OCI-LY1 (cell line): ENCODE measurements at regions not wholly inside any gene's neighbourhood (a gene's known extent, or its start where the extent isn't known, plus 50 kb on each side); places are given as distances from the start of the nearest gene placed in this dataset.

Source experiments
- CTCF ChIP-seq: fragments of 200-600 bp; sonication (generic), shearing (Covaris generic); IDR thresholded peaks from 2 replicates; pipeline ENCODE4 v1.5.1; 2017; ENCODE audit warnings: mild to moderate bottlenecking, antibody characterized with exemption, low read length, moderate library complexity, mixed read lengths
- EZH2 ChIP-seq: fragments of 200-600 bp; sonication (generic), shearing (Covaris generic); IDR thresholded peaks from 2 replicates; pipeline ENCODE4 v1.8.0; 2017; ENCODE audit warnings: borderline replicate concordance, mixed run types, mild to moderate bottlenecking, antibody characterized with exemption, low read length, moderate library complexity, mixed read lengths

DNA sequence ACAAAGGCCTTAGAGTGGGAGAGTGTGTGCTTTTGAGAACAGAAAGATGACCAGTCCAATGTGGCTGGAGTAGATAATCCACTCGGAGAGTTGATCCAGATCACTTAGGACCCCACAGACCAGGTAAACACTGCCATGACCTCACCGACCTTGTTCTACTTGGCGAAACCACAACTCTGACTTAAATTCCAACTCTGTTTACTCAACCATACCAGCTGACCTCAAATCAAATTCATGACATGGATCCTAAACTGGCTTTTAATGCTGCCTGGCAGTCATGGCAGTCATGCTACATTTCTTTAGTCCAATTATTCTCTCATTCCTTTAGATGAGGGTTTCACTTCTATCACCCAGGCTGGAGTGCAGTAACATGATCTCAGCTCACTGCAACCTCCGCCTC lies 347.1 kb upstream of the FAM98A start:
- TF ChIP-seq CTCF: no peak
- no peak for TF ChIP-seq EZH2
